ENCODE measurements at regions not wholly inside any gene's neighbourhood (a gene's known extent, or its start where the extent isn't known, plus 50 kb on each side); places are given as distances from the start of the nearest gene placed in this dataset.

DNA sequence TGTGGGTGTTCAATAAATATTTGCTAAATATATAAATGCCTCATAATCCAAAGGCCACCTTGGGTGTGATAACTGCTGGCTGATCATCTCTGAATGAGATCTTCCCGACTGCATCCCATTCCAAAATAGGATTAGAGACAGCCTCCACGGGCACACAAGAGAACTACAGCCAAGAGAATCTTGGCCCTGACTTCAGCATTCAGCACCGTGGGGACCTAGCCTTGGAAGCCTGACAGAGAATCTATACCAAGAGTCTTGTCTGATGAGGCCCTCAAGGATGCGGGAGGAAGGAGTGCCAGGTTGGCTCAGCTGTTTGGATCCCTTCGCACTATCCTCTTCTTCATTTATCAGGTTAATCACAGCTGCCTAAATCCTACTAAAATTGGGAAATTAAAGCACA is 85.8 kb downstream of the RBM43 start:
- TF ChIP-seq, protein P1, sequence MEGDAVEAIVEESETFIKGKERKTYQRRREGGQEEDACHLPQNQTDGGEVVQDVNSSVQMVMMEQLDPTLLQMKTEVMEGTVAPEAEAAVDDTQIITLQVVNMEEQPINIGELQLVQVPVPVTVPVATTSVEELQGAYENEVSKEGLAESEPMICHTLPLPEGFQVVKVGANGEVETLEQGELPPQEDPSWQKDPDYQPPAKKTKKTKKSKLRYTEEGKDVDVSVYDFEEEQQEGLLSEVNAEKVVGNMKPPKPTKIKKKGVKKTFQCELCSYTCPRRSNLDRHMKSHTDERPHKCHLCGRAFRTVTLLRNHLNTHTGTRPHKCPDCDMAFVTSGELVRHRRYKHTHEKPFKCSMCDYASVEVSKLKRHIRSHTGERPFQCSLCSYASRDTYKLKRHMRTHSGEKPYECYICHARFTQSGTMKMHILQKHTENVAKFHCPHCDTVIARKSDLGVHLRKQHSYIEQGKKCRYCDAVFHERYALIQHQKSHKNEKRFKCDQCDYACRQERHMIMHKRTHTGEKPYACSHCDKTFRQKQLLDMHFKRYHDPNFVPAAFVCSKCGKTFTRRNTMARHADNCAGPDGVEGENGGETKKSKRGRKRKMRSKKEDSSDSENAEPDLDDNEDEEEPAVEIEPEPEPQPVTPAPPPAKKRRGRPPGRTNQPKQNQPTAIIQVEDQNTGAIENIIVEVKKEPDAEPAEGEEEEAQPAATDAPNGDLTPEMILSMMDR (conservative IDR thresholded peaks at IDR 0.05; ENCODE audit: low read length), result no peak
- no peak for DNase-seq (ENCODE audit: low read depth)
- no peak overlapping the region for H3K4me3 ChIP-seq (ENCODE audit: low read length)

DNA sequence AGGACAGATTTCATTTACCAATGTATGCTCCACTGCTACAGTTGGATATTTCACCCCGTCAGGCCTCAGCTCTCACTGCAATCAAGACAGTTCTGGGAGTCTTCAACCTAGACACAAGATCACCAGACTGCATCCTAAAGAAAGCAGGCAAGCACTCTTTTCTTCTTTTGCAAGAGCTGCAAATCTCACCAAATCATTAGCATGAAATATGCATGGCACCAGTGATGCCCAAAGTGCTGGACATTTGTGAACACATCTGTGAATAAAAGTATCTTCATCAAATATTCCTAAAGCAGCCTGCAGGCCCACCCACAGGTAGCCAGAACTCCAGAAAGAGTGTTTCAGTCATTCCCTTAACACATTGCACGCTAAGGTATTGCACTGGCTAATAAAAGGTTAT is 87.5 kb downstream of the RBM43 start:
- TF ChIP-seq, protein P1 (conservative IDR thresholded peaks at IDR 0.05; ENCODE audit: low read length), result no peak
- DNase-seq (ENCODE audit: low read depth), result no peak
- H3K4me3 ChIP-seq (ENCODE audit: low read length), result no peak overlapping the region

DNA sequence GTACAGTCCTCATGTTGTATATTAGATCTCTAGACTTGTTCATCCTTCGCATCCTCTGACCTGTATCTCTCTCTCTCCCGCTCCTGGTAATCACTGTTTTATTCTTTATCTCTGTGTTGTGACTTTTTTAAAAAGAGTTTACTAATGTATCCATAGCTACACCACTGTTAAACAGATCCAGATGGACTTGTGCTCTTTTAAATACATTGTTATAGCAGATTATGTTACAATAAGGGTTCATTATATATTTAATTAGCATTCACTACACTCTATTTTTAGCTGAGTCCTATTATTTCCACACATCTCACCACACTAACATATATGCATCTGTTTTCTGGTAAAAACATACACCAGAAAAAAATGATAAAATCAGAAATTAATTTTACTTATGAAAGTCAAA is 90.5 kb downstream of the RBM43 start:
- TF ChIP-seq, protein P1 (conservative IDR thresholded peaks at IDR 0.05; ENCODE audit: low read length), result no peak
- no peak for DNase-seq (ENCODE audit: low read depth)
- H3K4me3 ChIP-seq (ENCODE audit: low read length), result no peak overlapping the region

DNA sequence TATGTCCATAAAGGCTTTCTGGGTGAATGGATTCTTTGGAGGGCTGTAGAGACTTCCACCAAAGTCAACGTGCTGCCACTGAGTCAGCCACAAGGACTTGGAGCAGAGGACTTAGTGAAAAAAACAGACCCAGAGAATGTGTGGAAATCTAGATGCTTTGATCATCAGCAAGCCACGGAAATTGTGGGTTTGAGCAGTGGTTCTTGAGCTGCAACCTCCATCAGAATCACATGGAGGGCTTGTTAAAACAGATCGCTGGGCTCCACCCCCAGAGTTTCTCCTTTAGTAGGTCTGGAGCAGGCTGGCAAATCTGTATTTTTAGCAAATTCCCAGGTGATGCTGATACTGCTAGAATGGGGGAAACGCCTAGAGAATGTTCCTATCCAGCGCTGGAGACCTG is 95.3 kb downstream of the RBM43 start:
- no peak for DNase-seq (ENCODE audit: low read depth)
- H3K4me3 ChIP-seq (ENCODE audit: low read length), result no peak overlapping the region
- TF ChIP-seq, protein P1 (conservative IDR thresholded peaks at IDR 0.05; ENCODE audit: low read length), result no peak

DNA sequence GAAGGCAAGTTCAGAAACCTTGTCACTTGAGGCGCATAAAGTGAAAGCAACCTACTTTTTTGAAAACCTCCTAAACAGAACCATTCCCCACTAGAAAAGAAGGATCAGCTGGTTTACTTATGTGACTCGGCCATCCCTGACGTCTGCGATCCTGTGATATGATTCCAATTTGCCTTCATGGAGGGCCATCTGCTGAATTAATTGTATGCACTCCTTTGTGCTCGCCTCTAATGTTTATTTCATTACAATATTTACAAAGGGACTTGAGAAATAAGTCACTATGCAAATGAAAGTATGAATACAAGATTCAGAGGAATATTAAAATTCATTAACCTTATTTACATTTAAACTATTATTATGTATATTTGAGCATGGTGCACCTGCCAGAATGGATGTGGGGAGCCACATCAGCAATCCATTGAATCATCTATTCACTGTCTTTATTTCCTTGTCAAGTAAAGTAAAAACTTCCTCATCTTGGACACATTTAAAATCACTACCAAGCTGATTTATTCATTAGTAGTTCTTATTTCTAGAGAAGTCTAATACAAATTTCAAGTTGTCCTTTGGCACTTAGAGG is 96.5 kb downstream of the RBM43 start:
- TF ChIP-seq, protein P1 (conservative IDR thresholded peaks at IDR 0.05; ENCODE audit: low read length), result no peak
- no peak for DNase-seq (ENCODE audit: low read depth)
- H3K4me3 ChIP-seq (ENCODE audit: low read length), result no peak overlapping the region

DNA sequence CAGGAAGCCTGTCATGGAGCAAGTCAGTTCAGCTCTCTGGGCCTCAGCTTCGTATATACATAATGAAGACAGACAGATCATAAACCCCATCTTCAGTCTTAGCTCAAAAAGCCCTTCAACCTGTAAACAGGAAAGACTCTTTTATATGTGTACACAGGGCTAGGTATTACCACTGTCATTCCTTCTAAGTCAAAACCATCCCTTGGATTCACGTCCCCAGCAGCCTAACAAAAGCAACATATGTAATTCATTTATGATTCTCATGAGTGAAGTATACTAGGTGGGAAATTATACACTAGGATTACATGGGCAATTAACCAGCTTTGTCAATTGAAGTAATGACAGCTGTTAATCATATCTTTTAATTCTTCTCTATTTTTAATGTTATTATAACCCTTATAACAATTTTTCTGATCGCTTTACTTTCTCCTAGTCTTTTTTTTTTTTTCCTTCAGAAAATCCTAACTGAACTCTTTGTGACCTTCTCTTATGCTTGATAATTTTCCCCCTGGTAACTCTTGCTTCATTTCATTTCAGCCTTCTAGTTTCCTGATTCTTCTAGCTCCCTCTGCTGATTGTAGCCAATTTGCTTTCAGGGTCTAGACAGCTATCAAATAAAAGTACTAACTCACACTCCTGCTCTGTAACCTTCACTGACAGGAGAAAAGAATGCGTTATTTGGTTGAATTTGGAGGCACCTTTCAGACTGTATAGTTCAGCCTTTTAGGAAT is 99.7 kb downstream of the RBM43 start:
- TF ChIP-seq, protein P1 (conservative IDR thresholded peaks at IDR 0.05; ENCODE audit: low read length), result peak; percentile 59
- peak; percentile 45 for DNase-seq (ENCODE audit: low read depth)
- no peak overlapping the region for H3K4me3 ChIP-seq (ENCODE audit: low read length)

DNA sequence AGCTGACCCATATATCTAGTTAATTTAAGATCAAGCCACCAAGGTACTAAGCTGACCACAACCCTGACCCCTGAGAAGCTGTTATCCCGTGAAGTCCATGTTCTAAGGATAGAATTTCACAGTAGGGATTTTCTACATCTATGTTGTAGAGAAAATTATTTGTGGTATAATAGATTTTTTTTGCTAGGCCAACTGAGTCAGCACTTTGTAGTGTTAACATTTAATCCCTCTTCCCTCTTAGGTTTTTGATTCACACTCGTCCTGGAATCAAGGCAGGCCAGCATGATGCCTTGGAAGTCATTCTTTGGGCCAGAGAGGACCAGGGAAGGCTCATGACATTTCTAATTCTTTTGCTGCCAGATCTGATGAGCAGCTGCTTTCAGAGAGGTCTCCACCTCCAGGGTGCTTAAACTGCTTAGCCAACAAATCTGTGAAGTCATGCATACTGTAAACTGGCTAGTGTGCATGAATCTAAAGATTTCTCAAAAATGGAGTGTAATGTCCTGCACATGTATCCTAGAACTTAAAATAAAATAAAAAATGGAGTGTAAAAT is 102.5 kb downstream of the RBM43 start:
- no peak overlapping the region for H3K4me3 ChIP-seq (ENCODE audit: low read length)
- TF ChIP-seq, protein P1 (conservative IDR thresholded peaks at IDR 0.05; ENCODE audit: low read length), result no peak
- DNase-seq (ENCODE audit: low read depth), result no peak

Measured in AG10803 (cell line).